Mesenchymal stem cell (in vitro differentiated cells and primary cell): ENCODE measurements at regions not wholly inside any gene's neighbourhood (a gene's known extent, or its start where the extent isn't known, plus 50 kb on each side); places are given as distances from the start of the nearest gene placed in this dataset.

ENCODE experiments used
- DNase-seq: peaks from one replicate; pipeline ENCODE4 v3.0.0-alpha.2; 2013
- H2AFZ ChIP-seq: one replicate; pipeline ENCODE4 v1.6.1; 2013; ENCODE audit warnings: low read depth, mild to moderate bottlenecking, control low read depth, inconsistent platforms, low read length, moderate library complexity
- H2AK5ac ChIP-seq: 2 replicates; pipeline ENCODE4 v1.6.1; 2013; ENCODE audit warnings: low read length, moderate library complexity, mild to moderate bottlenecking, inconsistent platforms; ENCODE audit not compliant: severe bottlenecking
- H2BK120ac ChIP-seq: one replicate; pipeline ENCODE4 v1.6.1; 2013; ENCODE audit warnings: low read depth, mild to moderate bottlenecking, inconsistent platforms, low read length, moderate library complexity
- H2BK12ac ChIP-seq, 2 experiments: one replicate each; pipeline ENCODE4 v1.6.1; 2013; ENCODE audit warnings: inconsistent platforms in 2 of 2, low read length in 2 of 2, mild to moderate bottlenecking in 2 of 2, moderate library complexity in 2 of 2, control low read depth in 1 of 2
- H2BK15ac ChIP-seq: one replicate; pipeline ENCODE4 v1.6.1; 2013; ENCODE audit warnings: mild to moderate bottlenecking, low read depth, inconsistent platforms; ENCODE audit not compliant: poor library complexity, severe bottlenecking
- H2BK5ac ChIP-seq: 2 replicates; pipeline ENCODE4 v1.6.1; 2013; ENCODE audit warnings: low read depth, mild to moderate bottlenecking, low read length, control low read depth, inconsistent platforms; ENCODE audit not compliant: poor library complexity, severe bottlenecking
- H3K14ac ChIP-seq, 2 experiments: one replicate each; pipeline ENCODE4 v1.6.1; 2013; ENCODE audit warnings: inconsistent platforms in 2 of 2, low read length in 2 of 2, control low read depth in 1 of 2, mild to moderate bottlenecking in 1 of 2, moderate library complexity in 1 of 2
- H3K18ac ChIP-seq, 2 experiments: one replicate each; pipeline ENCODE4 v1.6.1; 2013; ENCODE audit warnings: inconsistent platforms in 2 of 2, low read length in 2 of 2, control low read depth in 1 of 2, low read depth in 1 of 2, mild to moderate bottlenecking in 1 of 2
- H3K23ac ChIP-seq, 2 experiments: one replicate each; pipeline ENCODE4 v1.6.1; 2013; ENCODE audit warnings: inconsistent platforms in 2 of 2, low read length in 2 of 2, mild to moderate bottlenecking in 2 of 2, moderate library complexity in 2 of 2, control low read depth in 1 of 2
- H3K27ac ChIP-seq: 2 replicates; pipeline ENCODE4 v1.5.1; 2013; ENCODE audit warnings: mild to moderate bottlenecking, moderate library complexity, low read length, control low read depth, inconsistent platforms; ENCODE audit not compliant: poor library complexity, severe bottlenecking
- H3K27me3 ChIP-seq, 2 experiments: 2 replicates each; pipeline versions ENCODE4 v1.6.1 to v1.7.0; 2013; ENCODE audit warnings: low read length in 2 of 2, mild to moderate bottlenecking in 2 of 2, moderate library complexity in 2 of 2, control low read depth in 1 of 2, inconsistent platforms in 1 of 2; ENCODE audit not compliant: control insufficient read depth in 1 of 2, insufficient read depth in 1 of 2
- H3K36me3 ChIP-seq, 2 experiments: 2 replicates each; pipeline versions ENCODE4 v1.6.1 to v1.7.0; 2013; ENCODE audit warnings: low read length in 2 of 2, control low read depth in 1 of 2, inconsistent platforms in 1 of 2, low read depth in 1 of 2, mild to moderate bottlenecking in 1 of 2; ENCODE audit not compliant: insufficient read depth in 2 of 2, control insufficient read depth in 1 of 2
- H3K4ac ChIP-seq, 2 experiments: one replicate each; pipeline ENCODE4 v1.6.1; 2013; ENCODE audit warnings: inconsistent platforms in 2 of 2, low read length in 2 of 2, mild to moderate bottlenecking in 2 of 2, moderate library complexity in 2 of 2, control low read depth in 1 of 2, low read depth in 1 of 2
- H3K4me1 ChIP-seq: 2 replicates; pipeline ENCODE4 v1.6.1; 2013; ENCODE audit warnings: low read depth, low read length, control low read depth; ENCODE audit not compliant: control insufficient read depth, insufficient read depth
- H3K4me2 ChIP-seq: 2 replicates; pipeline ENCODE4 v1.6.1; 2013; ENCODE audit warnings: low read length, mild to moderate bottlenecking, inconsistent platforms; ENCODE audit not compliant: poor library complexity, severe bottlenecking
- H3K4me3 ChIP-seq, 2 experiments: 2 replicates each; pipeline versions ENCODE4 v1.5.1 to v1.7.0; 2013; ENCODE audit warnings: low read length in 2 of 2, mild to moderate bottlenecking in 2 of 2, control low read depth in 1 of 2, low read depth in 1 of 2; ENCODE audit not compliant: insufficient read depth in 1 of 2
- H3K79me1 ChIP-seq: replicated peaks from 2 replicates; pipeline ENCODE4 v1.6.1; 2013; ENCODE audit warnings: mild to moderate bottlenecking, control low read depth, low read length, inconsistent platforms; ENCODE audit not compliant: poor library complexity, severe bottlenecking
- H3K9ac ChIP-seq: 2 replicates; pipeline ENCODE4 v1.7.0; 2013; ENCODE audit warnings: mild to moderate bottlenecking, low read length, moderate library complexity
- H3K9me3 ChIP-seq: 2 replicates; pipeline ENCODE4 v1.7.0; 2013; ENCODE audit warnings: mild to moderate bottlenecking, low read length; ENCODE audit not compliant: control insufficient read depth
- H4K8ac ChIP-seq: one replicate; pipeline ENCODE4 v1.6.1; 2013; ENCODE audit warnings: inconsistent platforms, mild to moderate bottlenecking, low read length, moderate library complexity
- H4K91ac ChIP-seq: one replicate; pipeline ENCODE4 v1.6.1; 2013; ENCODE audit warnings: mild to moderate bottlenecking, low read length, inconsistent platforms
- WGBS: methylation state at CpG from one replicate; pipeline ENCODE4 v1.1.7; 2013; ENCODE audit warnings: mixed read lengths; 5-methylcytosine and 5-hydroxymethylcytosine counted together

GRCh38 chr22:22977479-22978200, 90.0 kb downstream of the IGLL5 start:
- Histone ChIP-seq H2BK5ac (no peak overlapping the region), H2BK120ac (no peak overlapping the region), H2AFZ (no peak overlapping the region), H3K4ac (no peak overlapping the region), H2BK12ac (no peak overlapping the region), H3K36me3 (no peaks in the 10 kb centered on the region), H3K27me3 (peaks cover 0 to 19% of the 10 kb centered on the region in 2 experiments), H3K4me1 (no peaks in the 10 kb centered on the region), H3K4me3 (no peak overlapping the region), H3K9ac (no peak overlapping the region), H3K18ac (no peak overlapping the region), H2BK15ac (no peak overlapping the region), H3K9me3 (peaks cover 34% of the 10 kb centered on the region), H3K14ac (no peak overlapping the region), H4K8ac (no peak overlapping the region), H3K27ac (no peak overlapping the region), H4K91ac (no peak overlapping the region), H2AK5ac (no peak overlapping the region), H3K79me1 (no peaks in the 10 kb centered on the region), H3K4me2 (no peak overlapping the region), H3K23ac (no peak overlapping the region)
- WGBS = no CpG with 5 or more reads among the region's 2 CpGs
- no peak for DNase-seq

GRCh38 chr22:22978637-22979036, 91.0 kb downstream of the IGLL5 start:
- H2BK15ac ChIP-seq = no peak overlapping the region
- H4K8ac ChIP-seq = no peak overlapping the region
- H2BK5ac ChIP-seq = no peak overlapping the region
- H3K4ac ChIP-seq = no peak overlapping the region
- H2BK120ac ChIP-seq = no peak overlapping the region
- no peak overlapping the region for H2AK5ac ChIP-seq
- H3K79me1 ChIP-seq = no peaks in the 10 kb centered on the region
- H3K27me3 ChIP-seq = peaks cover 0 to 19% of the 10 kb centered on the region in 2 experiments
- no peak overlapping the region for H3K18ac ChIP-seq
- no peaks in the 10 kb centered on the region for H3K4me1 ChIP-seq
- no peak overlapping the region for H3K14ac ChIP-seq
- no peak overlapping the region for H3K4me3 ChIP-seq
- H4K91ac ChIP-seq = no peak overlapping the region
- no peak overlapping the region for H2AFZ ChIP-seq
- H2BK12ac ChIP-seq = no peak overlapping the region
- H3K9ac ChIP-seq = no peak overlapping the region
- H3K27ac ChIP-seq = no peak overlapping the region
- H3K23ac ChIP-seq = no peak overlapping the region
- H3K4me2 ChIP-seq = no peak overlapping the region
- H3K36me3 ChIP-seq = no peaks in the 10 kb centered on the region
- H3K9me3 ChIP-seq = peaks cover 36% of the 10 kb centered on the region
- no peak for DNase-seq

GRCh38 chr22:22979121-22979724, 91.1 kb upstream of the GNAZ start:
- H3K23ac ChIP-seq = no peak overlapping the region
- no peak overlapping the region for H3K27ac ChIP-seq
- no peak overlapping the region for H2BK12ac ChIP-seq
- no peak overlapping the region for H3K4ac ChIP-seq
- H3K18ac ChIP-seq = no peak overlapping the region
- no peak overlapping the region for H2BK5ac ChIP-seq
- no peak overlapping the region for H3K14ac ChIP-seq
- no peak overlapping the region for H4K8ac ChIP-seq
- no peak overlapping the region for H2BK15ac ChIP-seq
- no peak overlapping the region for H2AK5ac ChIP-seq
- H4K91ac ChIP-seq = no peak overlapping the region
- no peaks in the 10 kb centered on the region for H3K36me3 ChIP-seq
- DNase-seq = no peak
- peaks cover 0 to 18% of the 10 kb centered on the region in 2 experiments for H3K27me3 ChIP-seq
- H3K79me1 ChIP-seq = no peaks in the 10 kb centered on the region
- H2BK120ac ChIP-seq = no peak overlapping the region
- H3K9ac ChIP-seq = no peak overlapping the region
- no peak overlapping the region for H3K4me2 ChIP-seq
- WGBS = 100% methylated on average over 1 of the region's 4 CpGs
- peaks cover 36% of the 10 kb centered on the region for H3K9me3 ChIP-seq
- no peak overlapping the region for H3K4me3 ChIP-seq
- H2AFZ ChIP-seq = no peak overlapping the region
- H3K4me1 ChIP-seq = no peaks in the 10 kb centered on the region

- H3K9me3 ChIP-seq = peaks cover 36% of the 10 kb centered on the region
- H3K18ac ChIP-seq = no peak overlapping the region
- H3K36me3 ChIP-seq = no peaks in the 10 kb centered on the region
- H3K4me3 ChIP-seq = no peak overlapping the region
- no peak overlapping the region for H3K4ac ChIP-seq
- no peak overlapping the region for H2BK12ac ChIP-seq
- H3K79me1 ChIP-seq = no peaks in the 10 kb centered on the region
- no peak overlapping the region for H2AK5ac ChIP-seq
- no peak overlapping the region for H2BK5ac ChIP-seq
- no peak overlapping the region for H2BK15ac ChIP-seq
- H2BK120ac ChIP-seq = no peak overlapping the region
- no peak overlapping the region for H3K23ac ChIP-seq
- H2AFZ ChIP-seq = no peak overlapping the region
- no peak overlapping the region for H3K14ac ChIP-seq
- no peak overlapping the region for H4K8ac ChIP-seq
- no peak overlapping the region for H3K27ac ChIP-seq
- no peaks in the 10 kb centered on the region for H3K4me1 ChIP-seq
- no peak overlapping the region for H3K9ac ChIP-seq
- 100% methylated on average over 1 of the region's 1 CpG for WGBS
- peaks cover 0 to 11% of the 10 kb centered on the region in 2 experiments for H3K27me3 ChIP-seq
- DNase-seq = no peak
- H4K91ac ChIP-seq = no peak overlapping the region
- no peak overlapping the region for H3K4me2 ChIP-seq
Observed at GRCh38 chr22:22979954-22980353, 90.4 kb upstream of the GNAZ start.
